ENCODE measurements at regions not wholly inside any gene's neighbourhood (a gene's known extent, or its start where the extent isn't known, plus 50 kb on each side); places are given as distances from the start of the nearest gene placed in this dataset.

- no peak overlapping the region for H3K27ac Mint-ChIP-seq
- H3K4me3 Mint-ChIP-seq = no peak overlapping the region
- no peaks in the 10 kb centered on the region for H3K9me3 Mint-ChIP-seq
- H3K27me3 Mint-ChIP-seq = no peaks in the 10 kb centered on the region
- intact Hi-C loops (cut with micrococcal nuclease) = no loop called here
- H3K36me3 Mint-ChIP-seq (ENCODE audit: low read depth) = no peaks in the 10 kb centered on the region
- H3K4me1 Mint-ChIP-seq (ENCODE audit: low read depth) = peaks cover 12% of the 10 kb centered on the region
Observed at GRCh38 chr5:89123581-89123980, 240.6 kb upstream of the MEF2C start.

GRCh38 chr5:89120719-89121118 is 237.7 kb upstream of the MEF2C start:
- Mint-ChIP-seq H3K27me3 (no peaks in the 10 kb centered on the region), H3K36me3 (ENCODE audit: low read depth) (no peaks in the 10 kb centered on the region), H3K27ac (no peak overlapping the region), H3K9me3 (no peaks in the 10 kb centered on the region), H3K4me3 (no peak overlapping the region), H3K4me1 (ENCODE audit: low read depth) (peaks cover 5% of the 10 kb centered on the region)
- intact Hi-C loops (cut with micrococcal nuclease) = no loop called here

- Mint-ChIP-seq H3K4me3 (no peak overlapping the region), H3K27ac (no peak overlapping the region), H3K4me1 (ENCODE audit: low read depth) (no peaks in the 10 kb centered on the region), H3K36me3 (ENCODE audit: low read depth) (no peaks in the 10 kb centered on the region), H3K27me3 (no peaks in the 10 kb centered on the region), H3K9me3 (no peaks in the 10 kb centered on the region)
- intact Hi-C loops (cut with micrococcal nuclease) = loop anchor here (5.0 kb wide), 1 partner anchor 230 kb away; no protein-coding TSS in a partner anchor
Observed at GRCh38 chr5:89117124-89117644, 234.2 kb upstream of the MEF2C start.

DNA sequence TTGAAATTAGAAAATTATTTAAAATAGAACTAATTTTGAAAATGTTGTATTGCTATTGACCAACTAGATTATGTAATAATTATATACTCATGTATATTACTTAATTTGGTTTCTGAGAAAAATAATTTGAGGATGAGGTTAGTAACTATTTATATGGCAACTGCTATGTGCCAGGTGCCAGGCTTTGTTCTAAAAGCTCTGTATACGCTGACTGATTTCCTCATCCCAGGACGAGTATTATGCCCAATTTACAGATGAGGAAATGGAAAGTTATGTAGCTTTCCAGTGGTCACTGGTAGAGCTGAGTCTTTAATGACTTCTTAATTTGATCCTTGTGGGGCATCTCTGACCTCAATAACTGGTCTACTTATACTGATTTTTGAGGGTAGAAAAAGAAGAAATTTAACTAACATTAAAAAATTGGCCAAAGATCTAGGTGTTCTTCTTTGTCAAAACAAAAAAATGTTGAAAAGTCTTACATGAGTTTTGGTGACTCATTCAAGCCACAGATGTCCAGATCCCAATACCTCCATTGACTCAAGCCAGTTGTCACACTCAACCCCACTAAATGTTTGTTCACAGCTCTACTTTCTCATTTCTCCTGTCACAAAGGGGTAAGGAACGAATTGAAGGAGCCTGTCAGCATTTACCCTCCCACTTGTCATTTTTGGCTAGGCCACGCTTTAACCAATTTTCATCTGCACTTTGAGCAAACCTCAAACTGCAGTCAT is 228.1 kb upstream of the MEF2C start:
- Mint-ChIP-seq H3K4me3 (no peak overlapping the region), H3K36me3 (ENCODE audit: low read depth) (no peaks in the 10 kb centered on the region), H3K9me3 (peaks cover 7% of the 10 kb centered on the region), H3K27me3 (no peaks in the 10 kb centered on the region), H3K4me1 (ENCODE audit: low read depth) (peaks cover 14% of the 10 kb centered on the region), H3K27ac (no peak overlapping the region)
- intact Hi-C loops (cut with micrococcal nuclease) = no loop called here

DNA sequence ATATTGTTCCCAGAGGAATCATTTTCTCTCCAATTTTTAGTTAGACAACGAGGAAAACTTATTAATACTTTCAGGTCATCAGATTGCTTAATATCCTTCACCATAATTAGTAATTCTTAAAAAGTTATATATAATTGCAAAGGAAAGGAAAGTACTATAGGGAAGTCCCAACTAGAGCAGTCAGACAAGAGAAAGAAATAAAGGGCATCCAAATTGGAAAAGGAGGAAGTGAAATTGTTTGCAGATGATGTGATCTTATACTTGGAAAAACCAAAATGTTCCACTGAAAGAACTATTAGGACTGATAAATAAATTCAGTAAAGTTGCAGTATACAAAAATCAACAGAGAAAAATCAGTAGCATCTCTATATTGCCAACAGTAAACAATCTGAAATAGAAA is 223.5 kb upstream of the MEF2C start:
- no peaks in the 10 kb centered on the region for H3K36me3 Mint-ChIP-seq (ENCODE audit: low read depth)
- no peak overlapping the region for H3K27ac Mint-ChIP-seq
- intact Hi-C loops (cut with micrococcal nuclease) = loop anchor here (10.0 kb wide), 1 partner anchor 188 kb away; no protein-coding TSS in a partner anchor
- peaks cover 34% of the 10 kb centered on the region for H3K4me1 Mint-ChIP-seq (ENCODE audit: low read depth)
- no peak overlapping the region for H3K4me3 Mint-ChIP-seq
- no peaks in the 10 kb centered on the region for H3K27me3 Mint-ChIP-seq
- H3K9me3 Mint-ChIP-seq = peaks cover 7% of the 10 kb centered on the region

DNA sequence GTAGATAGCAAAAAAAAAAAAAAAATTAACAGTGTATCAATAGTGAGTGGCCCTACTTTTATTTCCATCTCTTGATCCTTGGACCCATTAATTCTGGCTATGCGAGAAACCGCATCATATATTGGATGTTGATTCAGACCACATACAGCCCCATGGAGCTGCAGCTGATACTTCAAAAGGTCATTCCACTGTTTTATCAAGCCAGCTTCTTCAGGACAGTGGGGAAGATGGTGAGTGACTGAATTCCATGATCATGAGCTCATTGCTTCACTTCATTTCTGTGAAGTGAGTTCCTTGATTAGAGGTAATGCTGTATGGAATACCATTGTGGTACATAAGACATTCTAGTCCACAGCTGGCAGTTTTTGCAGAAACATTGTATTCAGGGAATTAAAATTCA is 222.9 kb upstream of the MEF2C start:
- H3K4me3 Mint-ChIP-seq = no peak overlapping the region
- H3K27me3 Mint-ChIP-seq = no peaks in the 10 kb centered on the region
- H3K36me3 Mint-ChIP-seq (ENCODE audit: low read depth) = no peaks in the 10 kb centered on the region
- peaks cover 7% of the 10 kb centered on the region for H3K9me3 Mint-ChIP-seq
- no peak overlapping the region for H3K27ac Mint-ChIP-seq
- peaks cover 34% of the 10 kb centered on the region for H3K4me1 Mint-ChIP-seq (ENCODE audit: low read depth)
- intact Hi-C loops (cut with micrococcal nuclease) = loop anchor here (10.0 kb wide), 1 partner anchor 189 kb away; no protein-coding TSS in a partner anchor

DNA sequence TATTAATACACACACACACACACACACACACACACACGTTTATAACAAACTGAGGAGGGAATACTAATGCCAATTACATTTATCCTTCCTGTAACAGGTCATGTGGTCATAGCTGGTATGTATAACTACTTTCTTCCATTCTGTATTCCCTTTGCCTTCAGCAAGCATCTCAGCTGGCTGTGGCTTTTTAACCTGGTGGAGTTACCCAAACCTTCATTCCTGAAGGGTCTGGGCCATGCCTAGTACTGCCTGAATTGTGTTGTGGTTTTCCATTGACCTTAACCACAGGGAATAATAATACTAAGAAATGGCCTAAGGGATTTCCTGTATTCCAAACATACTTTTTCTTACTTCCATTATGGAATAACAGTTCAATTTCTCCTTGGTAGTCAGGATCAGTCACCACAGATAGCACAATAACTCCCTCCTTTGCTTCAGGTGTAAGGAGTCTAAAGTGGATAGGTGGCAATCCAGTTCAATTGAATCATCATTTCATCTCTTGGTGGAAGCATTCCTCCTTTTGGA is 222.2 kb upstream of the MEF2C start:
- H3K27ac Mint-ChIP-seq = no peak overlapping the region
- H3K4me3 Mint-ChIP-seq = no peak overlapping the region
- H3K9me3 Mint-ChIP-seq = peaks cover 7% of the 10 kb centered on the region
- H3K36me3 Mint-ChIP-seq (ENCODE audit: low read depth) = no peaks in the 10 kb centered on the region
- H3K27me3 Mint-ChIP-seq = no peaks in the 10 kb centered on the region
- peaks cover 39% of the 10 kb centered on the region for H3K4me1 Mint-ChIP-seq (ENCODE audit: low read depth)
- intact Hi-C loops (cut with micrococcal nuclease) = loop anchor here (10.0 kb wide), 1 partner anchor 190 kb away; no protein-coding TSS in a partner anchor

GRCh38 chr5:89098199-89098756 is 215.3 kb upstream of the MEF2C start:
- Mint-ChIP-seq H3K27me3 (no peaks in the 10 kb centered on the region), H3K27ac (no peak overlapping the region), H3K4me1 (ENCODE audit: low read depth) (peaks cover 10% of the 10 kb centered on the region), H3K36me3 (ENCODE audit: low read depth) (no peaks in the 10 kb centered on the region), H3K9me3 (peaks cover 8% of the 10 kb centered on the region), H3K4me3 (no peak overlapping the region)
- intact Hi-C loops (cut with micrococcal nuclease) = loop anchor here (10.0 kb wide), 1 partner anchor 363 kb away; no protein-coding TSS in a partner anchor

- intact Hi-C loops (cut with micrococcal nuclease) = loop anchor here (10.0 kb wide), 1 partner anchor 362 kb away; no protein-coding TSS in a partner anchor
- Mint-ChIP-seq H3K4me3 (no peak overlapping the region), H3K36me3 (ENCODE audit: low read depth) (no peaks in the 10 kb centered on the region), H3K4me1 (ENCODE audit: low read depth) (peaks cover 10% of the 10 kb centered on the region), H3K27me3 (no peaks in the 10 kb centered on the region), H3K27ac (no peak overlapping the region), H3K9me3 (peaks cover 8% of the 10 kb centered on the region)
Observed at GRCh38 chr5:89097103-89097502, 214.1 kb upstream of the MEF2C start.

DNA sequence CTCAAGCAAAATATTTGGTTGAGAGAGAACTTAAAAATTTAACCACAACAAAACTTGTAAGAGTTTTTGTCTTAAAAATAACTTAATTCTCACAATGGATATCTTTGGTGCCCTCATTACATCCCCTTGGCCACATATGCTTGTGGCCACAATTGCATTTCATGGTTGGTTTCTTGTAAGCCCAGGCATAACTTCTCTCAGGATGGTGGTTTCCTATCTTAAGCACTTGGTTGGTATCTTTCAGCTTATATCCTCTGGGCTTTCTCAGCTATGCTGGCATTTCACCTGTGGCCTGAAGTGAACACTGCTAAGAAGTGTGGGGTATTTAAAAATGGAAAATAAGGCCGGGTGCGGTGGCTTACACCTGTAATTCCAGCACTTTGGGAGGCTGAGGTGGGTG is 212.4 kb upstream of the MEF2C start:
- no peak overlapping the region for H3K4me3 Mint-ChIP-seq
- H3K36me3 Mint-ChIP-seq (ENCODE audit: low read depth) = no peaks in the 10 kb centered on the region
- H3K27ac Mint-ChIP-seq = no peak overlapping the region
- no peaks in the 10 kb centered on the region for H3K27me3 Mint-ChIP-seq
- peaks cover 8% of the 10 kb centered on the region for H3K9me3 Mint-ChIP-seq
- intact Hi-C loops (cut with micrococcal nuclease) = loop anchor here (10.0 kb wide), 1 partner anchor 361 kb away; no protein-coding TSS in a partner anchor
- H3K4me1 Mint-ChIP-seq (ENCODE audit: low read depth) = peaks cover 7% of the 10 kb centered on the region

- no peak overlapping the region for H3K4me3 Mint-ChIP-seq
- no peaks in the 10 kb centered on the region for H3K36me3 Mint-ChIP-seq (ENCODE audit: low read depth)
- intact Hi-C loops (cut with micrococcal nuclease) = loop anchor here (10.0 kb wide), 1 partner anchor 355 kb away; no protein-coding TSS in a partner anchor
- no peaks in the 10 kb centered on the region for H3K27me3 Mint-ChIP-seq
- no peaks in the 10 kb centered on the region for H3K9me3 Mint-ChIP-seq
- no peak overlapping the region for H3K27ac Mint-ChIP-seq
- no peaks in the 10 kb centered on the region for H3K4me1 Mint-ChIP-seq (ENCODE audit: low read depth)
Observed at GRCh38 chr5:89090037-89090436, 207.1 kb upstream of the MEF2C start.

GRCh38 chr5:89087551-89088318 is 204.8 kb upstream of the MEF2C start:
- Mint-ChIP-seq H3K4me3 (no peak overlapping the region), H3K9me3 (no peaks in the 10 kb centered on the region), H3K36me3 (ENCODE audit: low read depth) (no peaks in the 10 kb centered on the region), H3K27me3 (no peaks in the 10 kb centered on the region), H3K4me1 (ENCODE audit: low read depth) (no peaks in the 10 kb centered on the region), H3K27ac (no peak overlapping the region)
- intact Hi-C loops (cut with micrococcal nuclease) = no loop called here

DNA sequence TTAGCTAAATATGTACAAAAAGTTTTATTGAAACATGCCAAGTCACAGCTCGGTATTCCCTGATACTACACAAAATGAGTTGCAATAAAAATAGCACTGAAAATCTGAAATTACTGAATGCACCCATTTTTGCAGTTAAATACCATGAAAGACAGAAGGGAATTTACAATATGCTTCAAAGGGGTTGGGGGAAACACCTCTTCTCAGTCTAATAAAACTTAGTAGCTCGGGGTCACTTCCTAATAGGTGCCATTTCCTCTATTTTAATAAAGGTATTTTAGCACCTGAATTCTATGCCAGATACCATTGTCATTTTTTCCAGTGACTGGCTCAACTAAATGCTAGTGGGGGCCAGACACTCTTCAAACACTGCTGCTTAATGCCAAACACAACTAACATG is 204.1 kb upstream of the MEF2C start:
- Mint-ChIP-seq H3K9me3 (no peaks in the 10 kb centered on the region), H3K27me3 (no peaks in the 10 kb centered on the region), H3K4me1 (ENCODE audit: low read depth) (no peaks in the 10 kb centered on the region), H3K4me3 (no peak overlapping the region), H3K27ac (no peak overlapping the region), H3K36me3 (ENCODE audit: low read depth) (no peaks in the 10 kb centered on the region)
- intact Hi-C loops (cut with micrococcal nuclease) = no loop called here
